H1 (cell line): ENCODE measurements at regions not wholly inside any gene's neighbourhood (a gene's known extent, or its start where the extent isn't known, plus 50 kb on each side); places are given as distances from the start of the nearest gene placed in this dataset.

ENCODE experiments used
- CTCF ChIA-PET: fragments of 300-600 bp; sonication (Branson Sonifier 250); formaldehyde crosslinking; loops from one replicate; lab custom pipeline; 2021; ENCODE audit not compliant: partially characterized antibody; lab: Charles Lee
- POLR2A ChIA-PET: fragments of 300-600 bp; sonication (Branson Sonifier 250); formaldehyde crosslinking; loops from one replicate; lab custom pipeline; 2021; ENCODE audit warnings: inconsistent platforms; ENCODE audit not compliant: partially characterized antibody; lab: Charles Lee
- DNase-seq, 2 experiments: peaks; one replicate each; pipeline versions ENCODE4 v3.0.0 to v3.0.0-alpha.2; 2010 to 2022; ENCODE audit warnings: low spot score in 2 of 2, low read depth in 1 of 2, mixed read lengths in 1 of 2
- FAIRE-seq: peaks from 2 replicates; lab custom pipeline; 2011; peaks lifted over from hg19 to GRCh38; lab: Jason Lieb, UNC
- H2AFZ ChIP-seq: 2 replicates; pipeline ENCODE4 v1.8.1; 2012; ENCODE audit warnings: low read length, inconsistent platforms
- H2AK5ac ChIP-seq: 2 replicates; pipeline ENCODE4 v1.6.1; 2013; ENCODE audit warnings: low read depth, low read length
- H2BK120ac ChIP-seq: replicated peaks from 2 replicates; pipeline ENCODE3; 2013; ENCODE audit warnings: low read depth, low read length, inconsistent platforms
- H2BK12ac ChIP-seq: 2 replicates; pipeline ENCODE4 v1.6.1; 2013; ENCODE audit warnings: low read depth, low read length
- H2BK15ac ChIP-seq: 2 replicates; pipeline ENCODE4 v1.6.1; 2013; ENCODE audit warnings: low read length
- H2BK20ac ChIP-seq: 2 replicates; pipeline ENCODE4 v1.6.1; 2013; ENCODE audit warnings: low read length
- H2BK5ac ChIP-seq: 2 replicates; pipeline ENCODE4 v1.6.1; 2013; ENCODE audit warnings: low read depth, low read length
- H3K14ac ChIP-seq: 2 replicates; pipeline ENCODE4 v1.6.1; 2013; ENCODE audit warnings: inconsistent platforms; ENCODE audit not compliant: insufficient read length
- H3K18ac ChIP-seq: 2 replicates; pipeline ENCODE4 v1.6.1; 2013; ENCODE audit warnings: low read length; ENCODE audit errors: extremely low read depth
- H3K23ac ChIP-seq: 2 replicates; pipeline ENCODE4 v1.6.1; 2013; ENCODE audit warnings: inconsistent platforms; ENCODE audit not compliant: insufficient read length
- H3K23me2 ChIP-seq: 2 replicates; pipeline ENCODE4 v1.6.1; 2013; ENCODE audit warnings: low read depth, low read length
- H3K27ac ChIP-seq: 2 replicates; pipeline ENCODE4 v1.6.1; 2011; ENCODE audit warnings: low read depth, low read length, inconsistent platforms
- H3K27me3 ChIP-seq, 4 experiments: replicated peaks in 1 of 4; 1 replicate in 1 of 4; 2 replicates in 3 of 4; pipeline versions ENCODE4 v1.6.1 to v1.8.1; 2011 to 2013; ENCODE audit warnings: low read length in 3 of 4, mild to moderate bottlenecking in 3 of 4, inconsistent platforms in 2 of 4, mixed read lengths in 2 of 4, moderate library complexity in 1 of 4; ENCODE audit not compliant: control insufficient read depth in 3 of 4, insufficient read depth in 3 of 4; ENCODE audit errors: extremely low read depth in 1 of 4
- H3K36me3 ChIP-seq, 4 experiments: 2 replicates each; pipeline versions ENCODE4 v1.6.1 to v1.8.1; 2011 to 2013; ENCODE audit warnings: mild to moderate bottlenecking in 4 of 4, low read length in 3 of 4, moderate library complexity in 2 of 4, control low read depth in 1 of 4, inconsistent platforms in 1 of 4; ENCODE audit not compliant: insufficient read depth in 4 of 4, control insufficient read depth in 2 of 4
- H3K4ac ChIP-seq: replicated peaks from 2 replicates; pipeline ENCODE3; 2013; ENCODE audit warnings: low read length, low read depth, mixed read lengths, inconsistent platforms; ENCODE audit not compliant: insufficient read length
- H3K4me1 ChIP-seq, 4 experiments: replicated peaks in 1 of 4; 1 replicate in 1 of 4; 2 replicates in 3 of 4; pipeline versions ENCODE4 v1.6.1 to v1.8.1; 2011 to 2013; ENCODE audit warnings: low read length in 3 of 4, inconsistent platforms in 2 of 4, mixed read lengths in 1 of 4; ENCODE audit not compliant: insufficient read depth in 4 of 4, control insufficient read depth in 3 of 4
- H3K4me2 ChIP-seq, 2 experiments: 2 replicates each; pipeline versions ENCODE4 v1.6.1 to v1.8.1; 2011 to 2013; ENCODE audit warnings: low read depth in 2 of 2, low read length in 2 of 2, control low read depth in 1 of 2, inconsistent platforms in 1 of 2, mild to moderate bottlenecking in 1 of 2; ENCODE audit not compliant: insufficient read depth in 1 of 2
- H3K4me3 ChIP-seq, 4 experiments: fragments of 200-600, 300-600 bp in 1 of 4; sonication (generic), shearing (Covaris generic), sonication (Bioruptor Twin) in 1 of 4; 2 replicates each; pipeline versions ENCODE4 v1.5.1 to v1.8.1; 2011 to 2016; ENCODE audit warnings: low read length in 4 of 4, low read depth in 3 of 4, control low read depth in 2 of 4, inconsistent platforms in 2 of 4, mild to moderate bottlenecking in 2 of 4, mixed read lengths in 1 of 4, moderate library complexity in 1 of 4; ENCODE audit not compliant: insufficient read depth in 2 of 4; ENCODE audit errors: extremely low read depth in 1 of 4
- H3K56ac ChIP-seq: replicated peaks from 2 replicates; pipeline ENCODE3; 2013; ENCODE audit warnings: low read depth, mild to moderate bottlenecking, mixed read lengths, low read length, inconsistent platforms; ENCODE audit not compliant: insufficient read length
- H3K79me1 ChIP-seq: 2 replicates; pipeline ENCODE4 v1.6.1; 2013; ENCODE audit warnings: low read depth, low read length, control low read depth
- H3K79me2 ChIP-seq, 2 experiments: 2 replicates each; pipeline versions ENCODE4 v1.6.1 to v1.8.1; 2012 to 2013; ENCODE audit warnings: low read length in 2 of 2, mild to moderate bottlenecking in 2 of 2, inconsistent platforms in 1 of 2; ENCODE audit not compliant: insufficient read depth in 2 of 2, control insufficient read depth in 1 of 2
- H3K9ac ChIP-seq, 4 experiments: replicated peaks in 1 of 4; 1 replicate in 1 of 4; 2 replicates in 3 of 4; pipeline versions ENCODE4 v1.6.1 to v1.8.1; 2011 to 2013; ENCODE audit warnings: low read depth in 3 of 4, low read length in 3 of 4, control low read depth in 2 of 4, mild to moderate bottlenecking in 2 of 4, moderate library complexity in 2 of 4, inconsistent platforms in 1 of 4; ENCODE audit errors: extremely low read depth in 1 of 4
- H3K9me3 ChIP-seq, 2 experiments: 2 replicates each; pipeline versions ENCODE4 v1.6.1 to v1.8.1; 2012 to 2013; ENCODE audit warnings: mild to moderate bottlenecking in 2 of 2, moderate library complexity in 2 of 2, control low read depth in 1 of 2, inconsistent platforms in 1 of 2, low read depth in 1 of 2, low read length in 1 of 2, mixed read lengths in 1 of 2; ENCODE audit not compliant: insufficient read depth in 2 of 2
- H4K20me1 ChIP-seq, 2 experiments: replicated peaks in 1 of 2; 2 replicates each; pipeline versions ENCODE3 to v1.8.1; 2011 to 2013; ENCODE audit warnings: inconsistent platforms in 2 of 2, low read length in 2 of 2, mild to moderate bottlenecking in 1 of 2; ENCODE audit not compliant: insufficient read depth in 2 of 2, control insufficient read depth in 1 of 2
- H4K5ac ChIP-seq: 2 replicates; pipeline ENCODE4 v1.6.1; 2013; ENCODE audit warnings: low read length, low read depth, mixed read lengths, inconsistent platforms; ENCODE audit not compliant: insufficient read length
- H4K8ac ChIP-seq: 2 replicates; pipeline ENCODE4 v1.8.0; 2013; ENCODE audit warnings: mild to moderate bottlenecking, moderate library complexity, low read length, inconsistent platforms; ENCODE audit not compliant: insufficient read depth; ENCODE audit errors: extremely low read depth
- H4K91ac ChIP-seq: replicated peaks from 2 replicates; pipeline ENCODE3; 2013; ENCODE audit warnings: low read length, mixed read lengths, inconsistent platforms; ENCODE audit not compliant: insufficient read length
- ASH2L ChIP-seq: fragments of 200-600, 300-600 bp; sonication (generic); IDR thresholded peaks from one replicate; pipeline ENCODE4 v1.7.1; 2017; ENCODE audit warnings: low read length
- ATF2 ChIP-seq: IDR thresholded peaks from 2 replicates; pipeline ENCODE4 v1.6.1; 2012; ENCODE audit warnings: low read length, inconsistent platforms
- JUN ChIP-seq: IDR thresholded peaks from 2 replicates; pipeline ENCODE4 v1.6.1; 2011; ENCODE audit warnings: low read depth, mild to moderate bottlenecking, improper control_type of control experiment, low read length
- JUND ChIP-seq: IDR thresholded peaks from 2 replicates; pipeline ENCODE4 v1.6.1; 2011; ENCODE audit warnings: mild to moderate bottlenecking, improper control_type of control experiment, low read length
- PHF8 ChIP-seq: fragments of 200-600 bp; sonication (generic); conservative IDR thresholded peaks from 2 replicates; pipeline ENCODE4 v1.7.1; 2012; ENCODE audit warnings: low read depth, mild to moderate bottlenecking, inconsistent platforms, low read length, moderate library complexity
- POU5F1 ChIP-seq: IDR thresholded peaks from 2 replicates; pipeline ENCODE4 v1.6.1; 2011; ENCODE audit warnings: low read depth, mild to moderate bottlenecking, low read length, moderate library complexity
- RXRA ChIP-seq: IDR thresholded peaks from 2 replicates; pipeline ENCODE4 v1.6.1; 2011; ENCODE audit warnings: low read depth, mild to moderate bottlenecking, low read length, moderate library complexity; ENCODE audit not compliant: insufficient read depth
- SIRT6 ChIP-seq: IDR thresholded peaks from one replicate; pipeline ENCODE4 v1.7.1; 2012; ENCODE audit warnings: low read length, inconsistent platforms
- TCF12 ChIP-seq: IDR thresholded peaks from 2 replicates; pipeline ENCODE4 v1.6.1; 2011; ENCODE audit warnings: low read depth, mild to moderate bottlenecking, low read length
- WGBS, 2 experiments: shearing (Covaris generic) in 1 of 2; methylation state at CpG; one replicate each; pipeline versions ENCODE4 v1.1.6 to v1.1.7; 2013 to 2015; ENCODE audit warnings: low lambda C conversion rate in 2 of 2, mixed read lengths in 2 of 2, inconsistent platforms in 1 of 2, low coverage in 1 of 2, missing lambda C conversion rate in 1 of 2; ENCODE audit not compliant: insufficient replicate concordance in 2 of 2, insufficient coverage in 1 of 2, insufficient read length in 1 of 2; ENCODE audit errors: extremely low coverage in 1 of 2, missing lambda C conversion rate in 1 of 2; 5-methylcytosine and 5-hydroxymethylcytosine counted together

GRCh38 chr1:189673217-189673616 lies 804.4 kb downstream of the BRINP3 start:
- H3K4me2 ChIP-seq, result no peak overlapping the region
- no peak overlapping the region for H2BK15ac ChIP-seq
- no peaks in the 10 kb centered on the region for H4K20me1 ChIP-seq
- no peaks in the 10 kb centered on the region for H3K79me1 ChIP-seq
- DNase-seq, result no peak
- H3K79me2 ChIP-seq, result no peaks in the 10 kb centered on the region
- no peak overlapping the region for H2AK5ac ChIP-seq
- H2BK5ac ChIP-seq, result no peak overlapping the region
- no peaks in the 10 kb centered on the region for H3K4me1 ChIP-seq
- no peak overlapping the region for H3K27ac ChIP-seq
- POLR2A ChIA-PET, result no interaction called here
- H3K9ac ChIP-seq, result no peak overlapping the region
- WGBS, 2 experiments, result 80% methylated on average over 2 of the region's 2 CpGs; no CpG with 5 or more reads in 1 of the 2 experiments
- no peak overlapping the region for H3K18ac ChIP-seq
- CTCF ChIA-PET, result no interaction called here
- H3K36me3 ChIP-seq, result no peaks in the 10 kb centered on the region
- no peak overlapping the region for H4K91ac ChIP-seq
- no peak overlapping the region for H3K4me3 ChIP-seq
- no peak overlapping the region for H3K56ac ChIP-seq
- no peak overlapping the region for H3K14ac ChIP-seq
- H2BK20ac ChIP-seq, result no peak overlapping the region
- no peak overlapping the region for H4K8ac ChIP-seq
- H2AFZ ChIP-seq, result no peak overlapping the region
- no peak overlapping the region for H2BK12ac ChIP-seq
- H3K4ac ChIP-seq, result no peak overlapping the region
- H3K23ac ChIP-seq, result no peak overlapping the region
- H3K23me2 ChIP-seq, result no peaks in the 10 kb centered on the region
- no peaks in the 10 kb centered on the region for H3K9me3 ChIP-seq
- no peak overlapping the region for H2BK120ac ChIP-seq
- FAIRE-seq, result no peak
- H4K5ac ChIP-seq, result no peak overlapping the region
- H3K27me3 ChIP-seq, result no peaks in the 10 kb centered on the region
- TF ChIP-seq RXRA (no peak), JUND (no peak), TCF12 (no peak), ASH2L (no peak), SIRT6 (no peak), JUN (no peak), ATF2 (no peak), POU5F1 (no peak), PHF8 (no peak)
